Esophagus squamous epithelium (tissue), 4 donors: ENCODE measurements at regions not wholly inside any gene's neighbourhood (a gene's known extent, or its start where the extent isn't known, plus 50 kb on each side); places are given as distances from the start of the nearest gene placed in this dataset.

Experiments
- POLR2A ChIP-seq, 4 donors: fragments of 450-650 bp; IDR thresholded peaks; one replicate each; pipeline ENCODE4 v1.6.1; 2017; ENCODE audit warnings: antibody characterized with exemption in 4 of 4, mild to moderate bottlenecking in 4 of 4, moderate library complexity in 3 of 4
- TF ChIP-seq, protein P1 (sequence below), 6 experiments: fragments of 450-650 bp in 4 of 6; fragments of 200-600 bp in 2 of 6; sonication (generic) in 2 of 6; IDR thresholded peaks; one replicate each; pipeline ENCODE4 v1.5.1; 2016 to 2019; ENCODE audit warnings: antibody characterized with exemption in 6 of 6, mild to moderate bottlenecking in 4 of 6, moderate library complexity in 4 of 6

DNA sequence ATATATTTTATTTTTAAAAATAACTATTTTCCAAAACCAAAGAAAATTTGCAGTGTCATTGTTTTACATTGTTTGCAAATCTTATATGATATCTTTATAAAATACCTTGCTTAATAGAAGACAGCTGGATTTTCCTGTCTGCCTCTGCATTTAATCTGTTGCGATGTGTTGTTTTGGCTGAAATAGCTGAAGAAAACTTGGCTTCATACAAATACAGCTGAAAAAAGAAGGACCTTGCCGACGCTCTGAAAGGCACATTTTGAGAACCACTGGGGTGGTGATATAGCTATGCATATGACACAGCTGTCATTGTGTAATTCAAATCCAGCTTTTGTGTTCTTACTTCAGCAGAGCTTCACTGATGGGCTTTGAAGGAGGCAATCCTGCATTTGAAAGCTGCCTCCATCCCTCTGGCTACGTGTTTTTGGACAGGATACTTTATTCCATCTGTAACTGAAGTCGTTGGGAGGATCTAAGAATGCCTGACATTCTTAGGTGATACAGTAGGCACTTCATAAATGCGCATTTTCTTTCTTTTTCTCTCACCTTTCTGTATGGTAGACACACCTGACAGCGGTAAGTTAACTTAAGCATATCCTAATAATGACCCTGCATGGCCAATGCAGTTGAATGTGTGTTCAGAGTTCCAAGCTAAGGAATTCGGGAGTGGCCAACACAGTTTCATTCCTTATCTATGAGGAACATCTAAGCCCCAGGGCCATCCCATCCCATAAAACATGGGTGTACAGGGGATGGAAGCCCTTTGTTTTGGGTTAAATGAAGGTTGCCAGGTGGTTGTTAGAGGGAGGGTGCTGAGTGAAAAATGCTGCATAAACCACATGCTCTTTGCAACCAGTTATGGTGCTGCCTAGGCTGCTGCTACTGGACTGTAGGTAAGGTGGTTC lies 213.0 kb downstream of the TFAP2A start:
- TF ChIP-seq, protein P1, sequence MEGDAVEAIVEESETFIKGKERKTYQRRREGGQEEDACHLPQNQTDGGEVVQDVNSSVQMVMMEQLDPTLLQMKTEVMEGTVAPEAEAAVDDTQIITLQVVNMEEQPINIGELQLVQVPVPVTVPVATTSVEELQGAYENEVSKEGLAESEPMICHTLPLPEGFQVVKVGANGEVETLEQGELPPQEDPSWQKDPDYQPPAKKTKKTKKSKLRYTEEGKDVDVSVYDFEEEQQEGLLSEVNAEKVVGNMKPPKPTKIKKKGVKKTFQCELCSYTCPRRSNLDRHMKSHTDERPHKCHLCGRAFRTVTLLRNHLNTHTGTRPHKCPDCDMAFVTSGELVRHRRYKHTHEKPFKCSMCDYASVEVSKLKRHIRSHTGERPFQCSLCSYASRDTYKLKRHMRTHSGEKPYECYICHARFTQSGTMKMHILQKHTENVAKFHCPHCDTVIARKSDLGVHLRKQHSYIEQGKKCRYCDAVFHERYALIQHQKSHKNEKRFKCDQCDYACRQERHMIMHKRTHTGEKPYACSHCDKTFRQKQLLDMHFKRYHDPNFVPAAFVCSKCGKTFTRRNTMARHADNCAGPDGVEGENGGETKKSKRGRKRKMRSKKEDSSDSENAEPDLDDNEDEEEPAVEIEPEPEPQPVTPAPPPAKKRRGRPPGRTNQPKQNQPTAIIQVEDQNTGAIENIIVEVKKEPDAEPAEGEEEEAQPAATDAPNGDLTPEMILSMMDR (IDR thresholded peaks at IDR 0.05), result no peak
- TF ChIP-seq POLR2A (IDR thresholded peaks at IDR 0.05), result no peak
